Esophagus mucosa (tissue), 1 donor: ENCODE measurements at regions not wholly inside any gene's neighbourhood (a gene's known extent, or its start where the extent isn't known, plus 50 kb on each side); places are given as distances from the start of the nearest gene placed in this dataset.

Experiments used
- ATAC-seq: fragments of 200-7000 bp; cut with Tn5 transposase; one replicate; pipeline ENCODE4 v1.9.1; 2020
- donor health status: DM: yes; HTN: yes; CAD: no.

- peak; percentile 74 for ATAC-seq
Observed at GRCh38 chr10:6920072-6921019, 340.3 kb upstream of the PRKCQ start.

- ATAC-seq: no peak
Observed at GRCh38 chr10:6919077-6919476, 339.0 kb upstream of the PRKCQ start.

GRCh38 chr10:6918305-6918704 is 338.2 kb upstream of the PRKCQ start:
- ATAC-seq: no peak

- no peak for ATAC-seq
Observed at GRCh38 chr10:6917125-6917524, 337.0 kb upstream of the PRKCQ start.

GRCh38 chr10:6916601-6917000 is 336.5 kb upstream of the PRKCQ start:
- no peak for ATAC-seq

GRCh38 chr10:6915307-6915706 is 335.2 kb upstream of the PRKCQ start:
- no peak for ATAC-seq

- no peak for ATAC-seq
Observed at GRCh38 chr10:6912929-6913328, 332.9 kb upstream of the PRKCQ start.

- peak; percentile 80 for ATAC-seq
Observed at GRCh38 chr10:6912424-6912823, 332.3 kb upstream of the PRKCQ start.

GRCh38 chr10:6912021-6912420 is 331.9 kb upstream of the PRKCQ start:
- peak; percentile 42 for ATAC-seq

GRCh38 chr10:6909905-6910560 is 330.0 kb upstream of the PRKCQ start:
- ATAC-seq: no peak

- ATAC-seq: no peak
Observed at GRCh38 chr10:6907877-6908530, 327.9 kb upstream of the PRKCQ start.

GRCh38 chr10:6894405-6894804 is 314.3 kb upstream of the PRKCQ start:
- ATAC-seq: peak; percentile 55

- ATAC-seq: no peak
Observed at GRCh38 chr10:6892864-6893263, 312.8 kb upstream of the PRKCQ start.

GRCh38 chr10:6891924-6892323 is 311.8 kb upstream of the PRKCQ start:
- ATAC-seq: no peak

- ATAC-seq: no peak
Observed at GRCh38 chr10:6889718-6890117, 309.6 kb upstream of the PRKCQ start.

- no peak for ATAC-seq
Observed at GRCh38 chr10:6888434-6888833, 308.4 kb upstream of the PRKCQ start.

- ATAC-seq: no peak
Observed at GRCh38 chr10:6885284-6885683, 305.2 kb upstream of the PRKCQ start.

- ATAC-seq: no peak
Observed at GRCh38 chr10:6881987-6882386, 301.9 kb upstream of the PRKCQ start.

- no peak for ATAC-seq
Observed at GRCh38 chr10:6877722-6878392, 297.8 kb upstream of the PRKCQ start.

GRCh38 chr10:6877336-6877721 is 297.3 kb upstream of the PRKCQ start:
- ATAC-seq: no peak

GRCh38 chr10:6875269-6875865 is 295.3 kb upstream of the PRKCQ start:
- ATAC-seq: no peak

GRCh38 chr10:6871128-6871527 is 291.1 kb upstream of the PRKCQ start:
- no peak for ATAC-seq
